GM12878 (cell line): ENCODE measurements at regions not wholly inside any gene's neighbourhood (a gene's known extent, or its start where the extent isn't known, plus 50 kb on each side); places are given as distances from the start of the nearest gene placed in this dataset.
A peak's percentile ranks its signal among the peaks of the same experiment; 100 is the strongest.

Source experiments
- ATAC-seq: fragments of 200-7000 bp; cut with Tn5 transposase; 3 replicates; pipeline ENCODE4 v1.9.1; 2020; ENCODE audit warnings: mild to moderate bottlenecking, moderate library complexity
- BruUV-seq: library from RNA; stranded (reverse); fragments of 400-500 nt; replicated peaks from 2 replicates; lab custom pipeline; 2021; lab: Mats Ljungman, UMichigan
- CTCF ChIA-PET: fragments of 300-600 bp; sonication (Branson Sonifier 250); formaldehyde crosslinking; extraction: SDS; loops from one replicate; lab custom pipeline; 2021; ENCODE audit warnings: inconsistent platforms; lab: Yijun Ruan, JAX
- POLR2A ChIA-PET: fragments of 350-600 bp; formaldehyde crosslinking; extraction: SDS; loops from one replicate; lab custom pipeline; 2021; ENCODE audit warnings: inconsistent platforms; lab: Charles Lee
- RAD21 ChIA-PET: fragments of 300-600 bp; sonication (Branson Sonifier 250); formaldehyde crosslinking; loops from one replicate; lab custom pipeline; 2023; ENCODE audit warnings: antibody characterized with exemption; ENCODE audit not compliant: unreplicated experiment; lab: Charles Lee
- SMC1A ChIA-PET: fragments of 300-600 bp; sonication (Branson Sonifier 250); formaldehyde crosslinking; loops from one replicate; lab custom pipeline; 2023; ENCODE audit not compliant: unreplicated experiment, uncharacterized antibody; lab: Charles Lee
- DNase-seq: peaks from one replicate; pipeline ENCODE4 v3.0.0-alpha.2; 2011; ENCODE audit warnings: low read depth, low spot score
- FAIRE-seq: peaks from 3 replicates; lab custom pipeline; 2011; peaks lifted over from hg19 to GRCh38; lab: Jason Lieb, UNC
- H2AFZ ChIP-seq: 2 replicates; pipeline ENCODE4 v1.6.0; 2011; ENCODE audit warnings: low read depth, low read length, control low read depth; ENCODE audit not compliant: control insufficient read depth
- H3K27ac ChIP-seq: 2 replicates; pipeline ENCODE4 v1.5.1; 2011; ENCODE audit warnings: control low read depth; ENCODE audit not compliant: control insufficient read depth, insufficient read depth
- H3K27me3 ChIP-seq, 2 experiments: replicated peaks in 1 of 2; 2 replicates each; pipeline versions ENCODE4 v1.6.0 to v1.6.1; 2011; ENCODE audit warnings: low read length in 1 of 2; ENCODE audit not compliant: control insufficient read depth in 2 of 2, insufficient read depth in 2 of 2
- H3K36me3 ChIP-seq, 2 experiments: 2 replicates each; pipeline ENCODE4 v1.5.1; 2011; ENCODE audit warnings: low read length in 1 of 2; ENCODE audit not compliant: control insufficient read depth in 2 of 2, insufficient read depth in 2 of 2
- H3K4me1 ChIP-seq: 2 replicates; pipeline ENCODE4 v1.6.1; 2011; ENCODE audit warnings: mild to moderate bottlenecking, low read length, moderate library complexity, mixed read lengths; ENCODE audit not compliant: control insufficient read depth, insufficient read depth
- H3K4me2 ChIP-seq: 2 replicates; pipeline ENCODE4 v1.6.0; 2011; ENCODE audit warnings: control low read depth; ENCODE audit not compliant: control insufficient read depth, insufficient read depth
- H3K4me3 ChIP-seq: fragments of 200-600 bp; sonication (generic); 2 replicates; pipeline ENCODE4 v1.5.1; 2016
- H3K79me2 ChIP-seq: 2 replicates; pipeline ENCODE4 v1.6.0; 2011; ENCODE audit warnings: low read length; ENCODE audit not compliant: control insufficient read depth, insufficient read depth
- H3K9ac ChIP-seq: 2 replicates; pipeline ENCODE4 v1.8.0; 2011; ENCODE audit warnings: low read length, control low read depth, mixed read lengths; ENCODE audit not compliant: control insufficient read depth, insufficient read depth
- H3K9me3 ChIP-seq: replicated peaks from 3 replicates; pipeline ENCODE4 v1.5.1; 2011; ENCODE audit warnings: mild to moderate bottlenecking, low read length; ENCODE audit not compliant: control insufficient read depth, insufficient read depth
- H4K20me1 ChIP-seq: 2 replicates; pipeline ENCODE4 v1.6.0; 2011; ENCODE audit not compliant: control insufficient read depth, insufficient read depth
- CREB1 ChIP-seq: IDR thresholded peaks from 2 replicates; pipeline ENCODE4 v1.6.1; 2012; ENCODE audit warnings: low read depth, mild to moderate bottlenecking, inconsistent platforms
- EED ChIP-seq: sonication (generic); IDR thresholded peaks from 2 replicates; pipeline ENCODE4 v1.6.1; 2016; ENCODE audit warnings: antibody characterized with exemption, low read depth
- NR2C2 ChIP-seq: IDR thresholded peaks from 2 replicates; pipeline ENCODE4 v1.6.1; 2011; ENCODE audit warnings: borderline replicate concordance, low read depth; ENCODE audit not compliant: control insufficient read depth, insufficient read length
- WGBS: methylation state at CpG from one replicate; pipeline ENCODE4 v1.1.6; 2016; ENCODE audit warnings: low lambda C conversion rate; ENCODE audit not compliant: insufficient replicate concordance, insufficient coverage; ENCODE audit errors: missing lambda C conversion rate; 5-methylcytosine and 5-hydroxymethylcytosine counted together
- in situ Hi-C: fragments of 300-500 bp; cut with MboI; formaldehyde crosslinking; loops from 9 replicates; pipeline ENCODE4 v1.14.3; 2018; ENCODE audit warnings: mixed read lengths
- intact Hi-C: fragments of 100-400 bp; cut with micrococcal nuclease; formaldehyde crosslinking; loops from one replicate; pipeline ENCODE4 v1.14.2; 2022; ENCODE audit not compliant: unreplicated experiment
- TF ChIP-seq, protein P1 (sequence below): fragments of 450-650 bp; formaldehyde crosslinking; IDR thresholded peaks from 2 replicates; pipeline ENCODE4 v1.4.0; 2020; ENCODE audit warnings: mild to moderate bottlenecking, moderate library complexity
- TF ChIP-seq, protein P2 (sequence below), 3 experiments: IDR thresholded peaks in 2 of 3; conservative IDR thresholded peaks in 1 of 3; 2 replicates each; pipeline ENCODE4 v1.5.1; 2011; ENCODE audit warnings: low read depth in 3 of 3, low read length in 3 of 3, mild to moderate bottlenecking in 3 of 3, control low read depth in 2 of 3, moderate library complexity in 2 of 3, inconsistent platforms in 1 of 3, mixed read lengths in 1 of 3; ENCODE audit not compliant: control insufficient read depth in 2 of 3, insufficient read depth in 1 of 3; ENCODE audit errors: extremely low read depth in 1 of 3

- Histone ChIP-seq H3K79me2 (no peaks in the 10 kb centered on the region), H3K27me3 (no peaks in the 10 kb centered on the region), H3K9ac (no peak overlapping the region), H3K9me3 (no peaks in the 10 kb centered on the region), H3K4me2 (no peak overlapping the region), H3K4me3 (no peak overlapping the region), H3K36me3 (no peaks in the 10 kb centered on the region), H2AFZ (no peak overlapping the region), H4K20me1 (no peaks in the 10 kb centered on the region), H3K27ac (no peak overlapping the region), H3K4me1 (no peaks in the 10 kb centered on the region)
- FAIRE-seq = no peak
- ChIA-PET SMC1A (interaction anchor here (1.5 kb wide), 1 partner anchor 13 kb away, joined by 5 read pairs; no protein-coding TSS in a partner anchor), CTCF (no interaction called here), RAD21 (no interaction called here), POLR2A (no interaction called here)
- ATAC-seq = no peak
- intact Hi-C loops = no loop called here
- BruUV-seq = no TSS peak
- in situ Hi-C loops = no loop called here
- TF ChIP-seq, protein P1, sequence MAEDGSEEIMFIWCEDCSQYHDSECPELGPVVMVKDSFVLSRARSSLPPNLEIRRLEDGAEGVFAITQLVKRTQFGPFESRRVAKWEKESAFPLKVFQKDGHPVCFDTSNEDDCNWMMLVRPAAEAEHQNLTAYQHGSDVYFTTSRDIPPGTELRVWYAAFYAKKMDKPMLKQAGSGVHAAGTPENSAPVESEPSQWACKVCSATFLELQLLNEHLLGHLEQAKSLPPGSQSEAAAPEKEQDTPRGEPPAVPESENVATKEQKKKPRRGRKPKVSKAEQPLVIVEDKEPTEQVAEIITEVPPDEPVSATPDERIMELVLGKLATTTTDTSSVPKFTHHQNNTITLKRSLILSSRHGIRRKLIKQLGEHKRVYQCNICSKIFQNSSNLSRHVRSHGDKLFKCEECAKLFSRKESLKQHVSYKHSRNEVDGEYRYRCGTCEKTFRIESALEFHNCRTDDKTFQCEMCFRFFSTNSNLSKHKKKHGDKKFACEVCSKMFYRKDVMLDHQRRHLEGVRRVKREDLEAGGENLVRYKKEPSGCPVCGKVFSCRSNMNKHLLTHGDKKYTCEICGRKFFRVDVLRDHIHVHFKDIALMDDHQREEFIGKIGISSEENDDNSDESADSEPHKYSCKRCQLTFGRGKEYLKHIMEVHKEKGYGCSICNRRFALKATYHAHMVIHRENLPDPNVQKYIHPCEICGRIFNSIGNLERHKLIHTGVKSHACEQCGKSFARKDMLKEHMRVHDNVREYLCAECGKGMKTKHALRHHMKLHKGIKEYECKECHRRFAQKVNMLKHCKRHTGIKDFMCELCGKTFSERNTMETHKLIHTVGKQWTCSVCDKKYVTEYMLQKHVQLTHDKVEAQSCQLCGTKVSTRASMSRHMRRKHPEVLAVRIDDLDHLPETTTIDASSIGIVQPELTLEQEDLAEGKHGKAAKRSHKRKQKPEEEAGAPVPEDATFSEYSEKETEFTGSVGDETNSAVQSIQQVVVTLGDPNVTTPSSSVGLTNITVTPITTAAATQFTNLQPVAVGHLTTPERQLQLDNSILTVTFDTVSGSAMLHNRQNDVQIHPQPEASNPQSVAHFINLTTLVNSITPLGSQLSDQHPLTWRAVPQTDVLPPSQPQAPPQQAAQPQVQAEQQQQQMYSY (CRISPR knock-in tag) = no peak
- TF ChIP-seq NR2C2 (no peak), CREB1 (no peak)
- 70% methylated on average over 21 of the region's 22 CpGs for WGBS
- DNase-seq = no peak
Measured at GRCh38 chr10:1963341-1963740, 226.0 kb upstream of the ADARB2 start.

GRCh38 chr10:1961989-1962388 lies 224.7 kb upstream of the ADARB2 start:
- WGBS = 0% methylated on average over 2 of the region's 2 CpGs

More at GRCh38 chr10:1961989-1962388, 224.7 kb upstream of the ADARB2 start:
- intact Hi-C loops = no loop called here
- H3K27me3 ChIP-seq = no peaks in the 10 kb centered on the region
- H3K4me1 ChIP-seq = no peaks in the 10 kb centered on the region
- TF ChIP-seq, protein P2, sequence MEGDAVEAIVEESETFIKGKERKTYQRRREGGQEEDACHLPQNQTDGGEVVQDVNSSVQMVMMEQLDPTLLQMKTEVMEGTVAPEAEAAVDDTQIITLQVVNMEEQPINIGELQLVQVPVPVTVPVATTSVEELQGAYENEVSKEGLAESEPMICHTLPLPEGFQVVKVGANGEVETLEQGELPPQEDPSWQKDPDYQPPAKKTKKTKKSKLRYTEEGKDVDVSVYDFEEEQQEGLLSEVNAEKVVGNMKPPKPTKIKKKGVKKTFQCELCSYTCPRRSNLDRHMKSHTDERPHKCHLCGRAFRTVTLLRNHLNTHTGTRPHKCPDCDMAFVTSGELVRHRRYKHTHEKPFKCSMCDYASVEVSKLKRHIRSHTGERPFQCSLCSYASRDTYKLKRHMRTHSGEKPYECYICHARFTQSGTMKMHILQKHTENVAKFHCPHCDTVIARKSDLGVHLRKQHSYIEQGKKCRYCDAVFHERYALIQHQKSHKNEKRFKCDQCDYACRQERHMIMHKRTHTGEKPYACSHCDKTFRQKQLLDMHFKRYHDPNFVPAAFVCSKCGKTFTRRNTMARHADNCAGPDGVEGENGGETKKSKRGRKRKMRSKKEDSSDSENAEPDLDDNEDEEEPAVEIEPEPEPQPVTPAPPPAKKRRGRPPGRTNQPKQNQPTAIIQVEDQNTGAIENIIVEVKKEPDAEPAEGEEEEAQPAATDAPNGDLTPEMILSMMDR (IDR thresholded peaks at IDR 0.05 in 2 of 3, conservative IDR thresholded peaks at IDR 0.05 in 1 of 3; ENCODE audit: control insufficient read depth in 2 of 3, extremely low read depth in 1 of 3, insufficient read depth in 1 of 3, low read depth in 3 of 3, low read length in 3 of 3) = 0 out of 6 replicates have a peak, but pooled peaks of 1 of the 3 experiments have one; percentile 9
- no peak for TF ChIP-seq EED
- TF ChIP-seq, all 136 proteins: peak for 1
- ChIA-PET RAD21 (no interaction called here), POLR2A (no interaction called here), SMC1A (interaction anchor here (1.5 kb wide), 1 partner anchor 12 kb away, joined by 5 read pairs; no protein-coding TSS in a partner anchor), CTCF (interaction anchor here (0.9 kb wide), 1 partner anchor 30 kb away, joined by 3 read pairs; no protein-coding TSS in a partner anchor)
- H3K79me2 ChIP-seq = no peaks in the 10 kb centered on the region
- no peak for FAIRE-seq
- in situ Hi-C loops = no loop called here
- no TSS peak for BruUV-seq
- no peaks in the 10 kb centered on the region for H3K36me3 ChIP-seq
- ATAC-seq = no peak
- no peak overlapping the region for H3K27ac ChIP-seq
- no peak for DNase-seq
- H3K4me2 ChIP-seq = no peak overlapping the region
- H2AFZ ChIP-seq = no peak overlapping the region
- H4K20me1 ChIP-seq = no peaks in the 10 kb centered on the region
- no peak overlapping the region for H3K9ac ChIP-seq
- H3K9me3 ChIP-seq = no peaks in the 10 kb centered on the region
- no peak overlapping the region for H3K4me3 ChIP-seq
